Activated CD4-positive, alpha-beta memory T cell treated with anti-CD3 and anti-CD28 coated beads, Interleukin-2, amount 10 ng/mL, durations not matched to agents 7 days and 5 days (primary cell): ENCODE measurements at regions not wholly inside any gene's neighbourhood (a gene's known extent, or its start where the extent isn't known, plus 50 kb on each side); places are given as distances from the start of the nearest gene placed in this dataset.
"Not testable (repeated sequence)": the region's sequence is repeated elsewhere in the genome, so short reads cannot be mapped to it uniquely, and the experiment has no call there.

ENCODE experiments used
- CTCF ChIA-PET: fragments of 350-600 bp; sonication (Branson Sonifier 250); formaldehyde crosslinking; loops from one replicate; lab custom pipeline; 2021; ENCODE audit warnings: antibody characterized with exemption, inconsistent platforms; lab: Charles Lee
- POLR2A ChIA-PET: fragments of 350-600 bp; sonication (Branson Sonifier 250); formaldehyde crosslinking; loops from one replicate; lab custom pipeline; 2021; ENCODE audit warnings: antibody characterized with exemption; lab: Charles Lee
- DNase-seq: peaks from one replicate; pipeline ENCODE4 v3.0.0-alpha.2; 2020
- H3K27ac Mint-ChIP-seq: one replicate; pipeline ENCODE4 v1.8.0; 2021; ENCODE audit warnings: mild to moderate bottlenecking, mixed read lengths
- H3K27me3 Mint-ChIP-seq: one replicate; pipeline ENCODE4 v1.8.0; 2021; ENCODE audit warnings: mixed read lengths
- H3K36me3 Mint-ChIP-seq: one replicate; pipeline ENCODE4 v1.8.0; 2021; ENCODE audit warnings: low read depth, mixed read lengths
- H3K4me1 Mint-ChIP-seq: one replicate; pipeline ENCODE4 v1.8.0; 2021; ENCODE audit warnings: mixed read lengths
- H3K4me3 Mint-ChIP-seq: one replicate; pipeline ENCODE4 v1.8.0; 2021; ENCODE audit warnings: mild to moderate bottlenecking, mixed read lengths
- H3K9me3 Mint-ChIP-seq: one replicate; pipeline ENCODE4 v1.8.0; 2021; ENCODE audit warnings: mixed read lengths

DNA sequence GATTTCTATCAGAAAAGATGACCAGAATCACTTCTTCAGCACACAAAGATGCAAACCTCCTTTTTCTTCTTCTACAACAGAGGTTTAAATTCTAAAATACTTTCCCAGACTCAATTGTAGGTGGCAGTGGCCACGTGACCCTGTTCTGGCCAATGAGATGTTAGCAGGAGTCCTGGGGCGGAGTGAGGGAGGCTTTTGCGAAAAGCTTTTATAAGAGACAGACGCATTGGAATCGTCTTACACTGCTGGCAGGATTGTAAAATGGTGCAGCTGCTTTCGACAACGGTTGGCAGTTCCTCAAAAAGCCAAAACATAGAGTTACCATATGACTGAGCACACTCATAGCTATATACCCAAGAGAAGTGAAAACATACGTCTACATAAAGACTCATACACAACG lies 87.0 kb upstream of the MAGI3 start:
- no peak for DNase-seq
- Mint-ChIP-seq H3K27ac (no peak overlapping the region), H3K4me1 (no peaks in the 10 kb centered on the region), H3K36me3 (no peaks in the 10 kb centered on the region), H3K27me3 (peaks cover 9% of the 10 kb centered on the region), H3K4me3 (no peak overlapping the region), H3K9me3 (no peaks in the 10 kb centered on the region)
- ChIA-PET CTCF (no interaction called here), POLR2A (no interaction called here)

DNA sequence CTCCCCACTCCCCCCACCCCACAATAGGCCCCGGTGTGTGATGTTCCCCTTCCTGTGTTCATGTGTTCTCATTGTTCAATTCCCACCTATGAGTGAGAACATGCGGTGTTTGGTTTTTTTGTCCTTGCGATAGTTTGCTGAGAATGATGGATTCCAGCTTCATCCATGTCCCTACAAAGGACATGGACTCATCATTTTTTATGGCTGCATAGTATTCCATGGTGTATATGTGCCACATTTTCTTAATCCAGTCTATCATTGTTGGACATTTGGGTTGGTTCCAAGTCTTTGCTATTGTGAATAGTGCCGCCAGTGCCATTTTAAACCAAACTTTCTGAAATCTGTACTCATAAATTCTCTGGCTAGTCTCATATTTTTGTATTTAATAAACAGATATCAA lies 85.3 kb upstream of the MAGI3 start:
- H3K27ac Mint-ChIP-seq, H3K9me3 Mint-ChIP-seq, CTCF ChIA-PET, H3K36me3 Mint-ChIP-seq, H3K4me3 Mint-ChIP-seq, POLR2A ChIA-PET, DNase-seq, H3K4me1 Mint-ChIP-seq: not testable (repeated sequence)
- peaks cover 11% of the 10 kb centered on the region for H3K27me3 Mint-ChIP-seq

DNA sequence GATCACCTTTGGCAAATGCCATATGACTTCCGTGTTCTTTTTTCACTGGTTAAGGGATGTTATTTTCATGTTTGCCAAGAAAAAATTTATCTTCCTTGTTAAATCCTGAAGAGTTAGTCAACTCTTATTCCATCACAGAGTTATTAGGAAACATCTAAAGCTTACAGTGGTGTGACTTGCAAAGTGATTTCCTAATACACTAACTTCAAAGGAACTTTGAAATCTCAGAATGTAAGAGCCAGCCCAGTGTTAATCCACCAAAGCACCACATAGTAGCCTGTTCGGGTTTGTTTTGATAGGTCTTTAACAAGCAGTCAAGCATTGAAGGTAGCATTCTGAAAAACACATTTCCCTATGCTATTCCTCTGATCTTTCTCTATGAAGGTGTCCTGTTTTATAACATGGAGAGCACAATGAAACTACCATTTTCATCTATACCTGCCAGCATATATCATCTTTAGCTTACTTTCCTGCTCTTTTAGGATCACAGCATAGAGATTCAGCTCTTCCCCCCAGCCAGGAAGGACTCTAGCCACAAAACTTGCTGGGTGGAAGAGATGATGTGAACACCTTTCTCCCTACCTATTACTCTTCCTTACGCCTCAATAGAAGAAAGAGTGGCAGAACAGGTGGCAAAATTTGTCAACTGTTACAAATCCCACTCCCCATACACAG lies 82.4 kb upstream of the MAGI3 start:
- Mint-ChIP-seq H3K4me1 (no peaks in the 10 kb centered on the region), H3K4me3 (no peak overlapping the region), H3K27me3 (peaks cover 12% of the 10 kb centered on the region), H3K27ac (no peak overlapping the region), H3K36me3 (no peaks in the 10 kb centered on the region), H3K9me3 (peaks cover 2% of the 10 kb centered on the region)
- ChIA-PET POLR2A (interaction anchor here (1.0 kb wide), 1 partner anchor 14 kb away, joined by 3 read pairs; no protein-coding TSS in a partner anchor), CTCF (no interaction called here)
- DNase-seq: no peak

DNA sequence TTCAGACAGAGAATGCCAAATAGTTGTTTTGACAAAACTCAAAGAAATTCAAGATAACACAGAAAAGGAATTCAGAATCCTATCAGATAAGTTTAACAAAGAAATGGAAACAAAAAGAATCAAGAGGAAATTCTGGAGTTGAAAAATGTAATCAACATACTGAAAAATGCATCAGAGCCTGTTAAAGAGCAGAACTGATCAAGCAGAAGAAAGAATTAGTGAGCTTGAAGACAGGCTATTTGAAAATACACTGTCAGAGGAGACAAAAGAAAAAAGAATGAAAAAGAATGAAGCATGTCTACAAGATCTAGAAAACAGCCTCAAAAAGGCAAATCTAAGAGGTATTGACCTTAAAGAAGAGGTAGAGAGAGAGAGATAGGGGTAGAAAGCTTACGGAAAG lies 77.7 kb upstream of the MAGI3 start:
- DNase-seq, H3K4me1 Mint-ChIP-seq, POLR2A ChIA-PET, H3K9me3 Mint-ChIP-seq, H3K27ac Mint-ChIP-seq, H3K36me3 Mint-ChIP-seq, H3K4me3 Mint-ChIP-seq: not testable (repeated sequence)
- H3K27me3 Mint-ChIP-seq: peaks cover 17% of the 10 kb centered on the region
- CTCF ChIA-PET: interaction anchor here (0.6 kb wide), 1 partner anchor 934 kb away, joined by 3 read pairs; no protein-coding TSS in a partner anchor

DNA sequence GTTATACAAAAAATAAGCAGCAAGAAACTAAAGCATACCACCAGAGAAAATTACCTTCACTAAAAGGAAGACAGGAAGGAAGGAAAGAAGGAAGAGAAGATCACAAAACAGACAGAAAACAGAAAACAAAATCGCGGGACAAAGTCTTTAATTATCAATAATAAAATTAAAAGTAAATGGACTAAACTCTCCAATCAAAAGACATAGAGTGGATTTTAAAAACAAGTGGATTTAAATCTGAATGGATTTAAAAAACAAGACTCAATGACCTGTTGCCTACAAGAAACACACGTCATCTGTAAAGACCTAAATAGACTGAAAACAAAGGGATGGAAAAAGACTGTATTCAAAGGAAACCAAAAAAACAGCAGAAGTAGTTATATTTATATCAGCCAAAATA lies 75.7 kb upstream of the MAGI3 start:
- no peak overlapping the region for H3K4me3 Mint-ChIP-seq
- H3K4me1 Mint-ChIP-seq: no peaks in the 10 kb centered on the region
- H3K27ac Mint-ChIP-seq: no peak overlapping the region
- H3K36me3 Mint-ChIP-seq: no peaks in the 10 kb centered on the region
- DNase-seq: no peak
- POLR2A ChIA-PET: no interaction called here
- CTCF ChIA-PET: no interaction called here
- H3K27me3 Mint-ChIP-seq: peaks cover 17% of the 10 kb centered on the region
- peaks cover 2% of the 10 kb centered on the region for H3K9me3 Mint-ChIP-seq

DNA sequence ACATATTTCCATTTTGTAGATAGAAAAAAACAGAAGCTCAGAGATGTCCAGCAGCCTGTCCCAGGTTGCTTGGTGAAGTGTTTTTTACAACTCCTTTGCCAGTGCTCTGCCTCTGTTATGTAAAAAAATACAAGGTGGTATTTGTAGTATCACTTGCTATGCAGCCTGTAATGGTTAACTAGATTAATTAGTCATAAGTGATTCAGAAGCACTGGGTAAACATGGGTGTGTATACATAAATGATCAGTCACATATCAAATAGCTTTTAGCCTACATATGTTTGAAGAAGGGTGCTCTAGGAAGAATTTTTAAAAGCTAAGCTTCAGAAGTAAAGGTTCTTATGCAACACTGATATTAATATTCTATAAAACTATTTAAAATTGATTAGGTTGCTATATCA lies 70.0 kb upstream of the MAGI3 start:
- H3K4me3 Mint-ChIP-seq: no peak overlapping the region

DNA sequence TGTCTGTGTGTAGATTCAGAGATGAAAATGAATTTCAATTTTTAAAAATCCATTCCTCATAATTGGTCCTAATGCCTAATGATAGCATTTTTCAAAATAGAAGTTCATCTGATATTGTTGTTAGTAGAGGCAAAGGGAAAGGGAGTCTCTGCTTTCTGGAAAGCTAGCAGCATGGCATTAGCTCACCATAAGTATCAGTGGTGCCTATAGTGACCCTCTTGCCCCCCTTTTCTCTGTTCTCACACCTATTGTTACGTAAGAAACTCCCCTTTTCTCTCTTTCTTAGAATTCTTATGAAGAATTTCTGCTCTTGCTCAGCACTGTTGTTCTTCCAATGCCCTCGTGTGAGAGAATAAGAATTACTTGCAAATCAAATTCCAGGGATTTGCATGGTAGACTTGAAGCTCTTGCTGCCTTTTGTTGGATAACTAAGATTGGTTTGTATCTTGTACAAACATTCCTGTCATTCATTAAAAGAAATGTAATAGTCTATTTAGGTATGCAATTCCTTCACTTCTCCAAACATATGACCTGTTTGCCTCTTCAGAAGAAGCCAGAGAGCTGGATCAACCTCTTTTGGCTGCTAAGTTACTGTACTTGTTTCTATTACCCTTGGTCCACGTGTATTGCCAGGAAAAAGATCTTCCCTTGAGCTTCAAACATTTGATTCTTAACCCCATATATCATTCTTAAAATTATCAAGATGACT lies 69.2 kb upstream of the MAGI3 start:
- Mint-ChIP-seq H3K4me1 (no peaks in the 10 kb centered on the region), H3K4me3 (no peak overlapping the region), H3K27me3 (no peaks in the 10 kb centered on the region), H3K36me3 (no peaks in the 10 kb centered on the region), H3K27ac (no peak overlapping the region), H3K9me3 (no peaks in the 10 kb centered on the region)
- DNase-seq: no peak
- CTCF ChIA-PET: no interaction called here
- POLR2A ChIA-PET: interaction anchor here (0.7 kb wide), 1 partner anchor 13 kb away, joined by 3 read pairs; no protein-coding TSS in a partner anchor

More for the DNA sequence above, 70.0 kb upstream of the MAGI3 start:
- Mint-ChIP-seq H3K4me1 (no peaks in the 10 kb centered on the region), H3K36me3 (no peaks in the 10 kb centered on the region), H3K27ac (no peak overlapping the region), H3K27me3 (no peaks in the 10 kb centered on the region), H3K9me3 (no peaks in the 10 kb centered on the region)
- DNase-seq: no peak
- ChIA-PET CTCF (no interaction called here), POLR2A (no interaction called here)

DNA sequence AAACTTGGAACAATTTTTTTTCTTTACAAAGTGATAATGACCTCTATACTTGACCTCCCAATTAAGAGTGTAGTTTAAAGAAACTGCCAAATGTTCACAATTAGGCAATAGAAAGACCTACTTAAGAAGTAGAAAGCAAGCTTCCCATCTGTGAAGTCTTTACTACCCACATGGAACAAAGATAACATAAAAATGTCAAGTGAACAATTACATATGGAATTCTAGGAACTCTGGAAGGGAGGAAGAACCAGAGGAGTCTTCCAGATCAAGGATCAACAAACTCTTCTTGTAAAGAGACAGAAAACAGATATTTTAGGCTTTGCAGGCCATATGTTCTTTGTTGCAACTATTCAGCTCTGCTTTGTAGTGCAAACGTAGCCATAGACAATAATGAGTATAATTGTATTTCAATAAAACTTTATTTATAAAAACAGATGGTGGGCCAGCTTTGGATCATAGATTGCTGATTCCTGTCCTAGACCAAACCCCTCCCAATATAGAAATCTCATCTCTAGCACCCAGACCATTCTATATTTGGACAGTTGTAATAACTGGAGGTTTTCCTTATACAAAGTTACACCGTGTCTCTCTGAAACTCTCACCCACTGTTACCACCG lies 68.4 kb upstream of the MAGI3 start:
- H3K36me3 Mint-ChIP-seq: no peaks in the 10 kb centered on the region
- CTCF ChIA-PET: no interaction called here
- no peaks in the 10 kb centered on the region for H3K9me3 Mint-ChIP-seq
- no peak overlapping the region for H3K4me3 Mint-ChIP-seq
- no peaks in the 10 kb centered on the region for H3K27me3 Mint-ChIP-seq
- no peaks in the 10 kb centered on the region for H3K4me1 Mint-ChIP-seq
- POLR2A ChIA-PET: interaction anchor here (0.7 kb wide), 1 partner anchor 14 kb away, joined by 3 read pairs; no protein-coding TSS in a partner anchor
- DNase-seq: no peak
- no peak overlapping the region for H3K27ac Mint-ChIP-seq

DNA sequence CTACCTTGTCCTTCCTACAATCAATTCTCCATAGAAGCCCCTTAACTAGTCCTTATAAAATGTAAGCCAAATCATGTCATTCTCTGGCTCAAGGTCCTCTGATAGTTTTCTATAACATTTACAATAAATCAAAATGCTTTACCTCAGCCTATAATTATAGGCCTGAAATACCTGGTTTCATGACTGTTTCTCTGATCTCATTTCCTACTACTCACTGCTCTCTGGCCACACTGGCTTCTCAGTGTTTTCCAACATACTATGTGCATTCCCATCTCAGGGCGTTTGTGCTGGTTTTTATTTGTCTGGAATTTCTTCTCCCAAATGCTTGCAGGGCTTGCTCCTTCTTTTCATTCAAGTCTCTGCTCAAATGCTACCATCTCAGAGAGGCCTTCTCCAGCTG lies 67.9 kb upstream of the MAGI3 start:
- no peaks in the 10 kb centered on the region for H3K9me3 Mint-ChIP-seq
- no peak for DNase-seq
- ChIA-PET POLR2A (no interaction called here), CTCF (no interaction called here)
- no peaks in the 10 kb centered on the region for H3K4me1 Mint-ChIP-seq
- H3K27me3 Mint-ChIP-seq: no peaks in the 10 kb centered on the region
- H3K36me3 Mint-ChIP-seq: no peaks in the 10 kb centered on the region
- H3K4me3 Mint-ChIP-seq: no peak overlapping the region
- H3K27ac Mint-ChIP-seq: no peak overlapping the region

DNA sequence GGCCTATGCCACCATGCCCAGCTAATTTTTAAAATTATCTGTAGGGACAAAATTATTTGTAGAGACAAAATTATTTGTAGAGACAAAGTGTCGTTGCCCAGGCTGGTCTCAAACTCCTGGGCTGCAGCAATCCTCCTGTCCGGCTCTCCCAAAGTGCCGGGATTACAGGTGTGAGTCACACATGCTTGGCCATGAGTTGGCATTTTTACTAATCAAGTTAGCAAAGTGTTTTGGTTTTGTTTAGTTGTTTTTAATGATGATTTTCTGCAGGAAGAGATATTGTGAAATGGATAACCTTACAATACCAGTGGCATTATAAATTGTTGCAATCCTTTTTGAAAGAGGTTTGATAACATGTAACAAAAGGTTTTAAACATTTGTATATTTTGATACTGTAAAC lies 65.3 kb upstream of the MAGI3 start:
- CTCF ChIA-PET: no interaction called here
- DNase-seq: no peak
- H3K27me3 Mint-ChIP-seq: no peaks in the 10 kb centered on the region
- no peaks in the 10 kb centered on the region for H3K4me1 Mint-ChIP-seq
- H3K36me3 Mint-ChIP-seq: no peaks in the 10 kb centered on the region
- no peak overlapping the region for H3K4me3 Mint-ChIP-seq
- H3K27ac Mint-ChIP-seq: no peak overlapping the region
- POLR2A ChIA-PET: no interaction called here
- H3K9me3 Mint-ChIP-seq: no peaks in the 10 kb centered on the region

DNA sequence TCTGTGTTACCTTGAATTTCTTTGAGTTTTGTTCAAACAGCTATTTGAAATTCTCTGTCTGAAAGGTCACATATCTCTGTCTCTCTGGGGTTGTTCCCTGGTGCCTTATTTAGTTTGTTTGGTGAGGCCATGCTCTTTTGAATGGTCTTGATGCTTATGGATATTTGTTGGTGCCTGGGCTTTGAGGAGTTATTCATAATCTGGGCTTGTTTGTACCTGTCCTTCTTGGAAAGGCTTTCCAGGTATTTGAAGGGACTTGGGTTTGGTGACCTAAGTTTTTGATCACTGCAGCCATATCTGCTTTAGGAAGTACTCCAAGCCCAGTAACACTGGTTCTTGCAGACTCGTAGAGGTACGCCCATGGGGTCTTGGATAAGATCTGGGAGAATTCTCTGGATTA lies 63.3 kb upstream of the MAGI3 start:
- Mint-ChIP-seq H3K9me3 (no peaks in the 10 kb centered on the region), H3K27me3 (no peaks in the 10 kb centered on the region), H3K4me3 (no peak overlapping the region), H3K27ac (no peak overlapping the region), H3K4me1 (no peaks in the 10 kb centered on the region), H3K36me3 (no peaks in the 10 kb centered on the region)
- ChIA-PET CTCF (no interaction called here), POLR2A (no interaction called here)
- no peak for DNase-seq

DNA sequence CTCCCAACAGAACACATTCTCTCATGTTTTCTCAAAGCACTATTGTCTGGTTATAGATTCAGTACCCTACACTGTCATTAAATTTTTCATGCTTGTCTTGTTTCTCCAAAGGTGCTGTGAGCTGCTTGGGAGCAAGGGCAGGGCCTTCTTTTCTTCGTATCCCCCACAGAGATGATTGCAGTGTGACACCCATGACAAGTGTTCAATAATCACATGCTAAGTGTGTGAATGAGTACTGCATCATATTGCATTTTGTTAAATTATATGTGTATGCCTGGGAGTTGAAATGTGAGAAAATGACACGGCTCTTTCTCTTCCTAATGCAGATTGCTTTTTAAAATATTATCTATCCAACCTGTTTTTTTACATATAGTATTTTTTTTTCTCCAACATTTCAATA lies 57.3 kb upstream of the MAGI3 start:
- Mint-ChIP-seq H3K27me3 (peaks cover 8% of the 10 kb centered on the region), H3K36me3 (no peaks in the 10 kb centered on the region), H3K27ac (no peak overlapping the region), H3K9me3 (no peaks in the 10 kb centered on the region), H3K4me1 (no peaks in the 10 kb centered on the region), H3K4me3 (no peak overlapping the region)
- DNase-seq: no peak
- CTCF ChIA-PET: no interaction called here
- POLR2A ChIA-PET: no interaction called here

DNA sequence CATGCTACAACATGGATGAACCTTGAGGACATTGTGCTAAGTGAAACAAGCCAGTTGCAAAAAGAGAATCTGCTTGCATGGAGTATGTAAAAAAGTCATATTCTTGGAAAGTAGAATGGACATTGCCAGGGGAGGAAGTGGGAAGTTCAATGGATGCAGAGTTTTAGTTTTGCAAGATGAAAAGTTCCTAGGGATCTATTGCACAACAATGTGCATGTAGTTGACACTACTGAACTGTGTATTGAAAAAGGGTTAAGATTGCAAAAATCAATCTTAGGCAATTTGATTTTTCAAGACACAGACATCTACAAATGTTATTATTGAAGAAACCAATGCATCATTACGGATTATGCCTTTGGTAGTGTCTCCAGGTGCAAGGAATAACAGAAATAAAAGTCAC lies 50.3 kb upstream of the MAGI3 start:
- DNase-seq: no peak
- Mint-ChIP-seq H3K27me3 (peaks cover 13% of the 10 kb centered on the region), H3K36me3 (no peaks in the 10 kb centered on the region), H3K4me3 (no peak overlapping the region), H3K4me1 (no peaks in the 10 kb centered on the region), H3K27ac (no peak overlapping the region), H3K9me3 (no peaks in the 10 kb centered on the region)
- POLR2A ChIA-PET: no interaction called here
- CTCF ChIA-PET: no interaction called here
